Endothelial cell of umbilical vein (primary cell): ENCODE measurements at regions not wholly inside any gene's neighbourhood (a gene's known extent, or its start where the extent isn't known, plus 50 kb on each side); places are given as distances from the start of the nearest gene placed in this dataset.

Experiments used
- EZH2 ChIP-seq: IDR thresholded peaks from 2 replicates; pipeline ENCODE4 v1.6.1; 2012; ENCODE audit warnings: borderline replicate concordance, low read depth, mild to moderate bottlenecking, moderate library complexity, low read length, inconsistent platforms; ENCODE audit not compliant: severe bottlenecking
- POLR2AphosphoS5 ChIP-seq: IDR thresholded peaks from 2 replicates; pipeline ENCODE4 v1.6.1; 2012; ENCODE audit warnings: low read depth, mild to moderate bottlenecking, control low read depth, low read length, moderate library complexity; ENCODE audit not compliant: insufficient read depth
- TF ChIP-seq, protein P1 (sequence below), 2 donors: IDR thresholded peaks; 1 replicate in 1 of 2; 2 replicates in 1 of 2; pipeline ENCODE4 v1.5.1; 2011; ENCODE audit warnings: low read length in 2 of 2, mild to moderate bottlenecking in 2 of 2, moderate library complexity in 2 of 2, control low read depth in 1 of 2, inconsistent platforms in 1 of 2, low read depth in 1 of 2; ENCODE audit not compliant: insufficient read depth in 1 of 2; ENCODE audit errors: extremely low read depth in 1 of 2

DNA sequence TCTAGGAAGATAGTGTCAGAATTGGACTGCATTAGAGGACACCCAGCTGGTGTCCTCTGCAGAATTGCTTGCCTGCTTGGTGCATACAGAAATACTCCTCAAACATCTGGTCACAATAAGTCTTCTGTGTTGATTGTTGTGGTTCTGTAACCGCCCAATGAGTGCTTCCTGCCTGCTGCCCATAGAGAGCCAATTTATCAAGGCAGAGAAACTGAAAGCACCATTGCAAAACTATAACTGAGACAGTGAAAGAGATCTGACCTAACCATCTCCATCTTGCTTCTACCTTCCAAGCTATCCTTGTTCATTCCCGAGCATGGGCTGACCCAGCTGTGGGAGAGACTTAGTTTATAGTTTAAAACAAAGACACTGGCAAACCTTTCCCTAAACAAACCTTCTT, 462.4 kb upstream of the RGS18 start:
- TF ChIP-seq POLR2AphosphoS5 (no peak), EZH2 (no peak)
- TF ChIP-seq, protein P1, sequence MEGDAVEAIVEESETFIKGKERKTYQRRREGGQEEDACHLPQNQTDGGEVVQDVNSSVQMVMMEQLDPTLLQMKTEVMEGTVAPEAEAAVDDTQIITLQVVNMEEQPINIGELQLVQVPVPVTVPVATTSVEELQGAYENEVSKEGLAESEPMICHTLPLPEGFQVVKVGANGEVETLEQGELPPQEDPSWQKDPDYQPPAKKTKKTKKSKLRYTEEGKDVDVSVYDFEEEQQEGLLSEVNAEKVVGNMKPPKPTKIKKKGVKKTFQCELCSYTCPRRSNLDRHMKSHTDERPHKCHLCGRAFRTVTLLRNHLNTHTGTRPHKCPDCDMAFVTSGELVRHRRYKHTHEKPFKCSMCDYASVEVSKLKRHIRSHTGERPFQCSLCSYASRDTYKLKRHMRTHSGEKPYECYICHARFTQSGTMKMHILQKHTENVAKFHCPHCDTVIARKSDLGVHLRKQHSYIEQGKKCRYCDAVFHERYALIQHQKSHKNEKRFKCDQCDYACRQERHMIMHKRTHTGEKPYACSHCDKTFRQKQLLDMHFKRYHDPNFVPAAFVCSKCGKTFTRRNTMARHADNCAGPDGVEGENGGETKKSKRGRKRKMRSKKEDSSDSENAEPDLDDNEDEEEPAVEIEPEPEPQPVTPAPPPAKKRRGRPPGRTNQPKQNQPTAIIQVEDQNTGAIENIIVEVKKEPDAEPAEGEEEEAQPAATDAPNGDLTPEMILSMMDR (IDR thresholded peaks at IDR 0.05; ENCODE audit: extremely low read depth in 1 of 2, insufficient read depth in 1 of 2, low read depth in 1 of 2, low read length in 2 of 2), result no peak
